Esophagus mucosa (tissue), 1 donor: ENCODE measurements at regions not wholly inside any gene's neighbourhood (a gene's known extent, or its start where the extent isn't known, plus 50 kb on each side); places are given as distances from the start of the nearest gene placed in this dataset.
"Not testable (repeated sequence)": the region's sequence is repeated elsewhere in the genome, so short reads cannot be mapped to it uniquely, and the experiment has no call there.

Experiments
- ATAC-seq: fragments of 200-7000 bp; cut with Tn5 transposase; one replicate; pipeline ENCODE4 v1.9.1; 2020
- donor health status: DM: yes; HTN: yes; CAD: no.

DNA sequence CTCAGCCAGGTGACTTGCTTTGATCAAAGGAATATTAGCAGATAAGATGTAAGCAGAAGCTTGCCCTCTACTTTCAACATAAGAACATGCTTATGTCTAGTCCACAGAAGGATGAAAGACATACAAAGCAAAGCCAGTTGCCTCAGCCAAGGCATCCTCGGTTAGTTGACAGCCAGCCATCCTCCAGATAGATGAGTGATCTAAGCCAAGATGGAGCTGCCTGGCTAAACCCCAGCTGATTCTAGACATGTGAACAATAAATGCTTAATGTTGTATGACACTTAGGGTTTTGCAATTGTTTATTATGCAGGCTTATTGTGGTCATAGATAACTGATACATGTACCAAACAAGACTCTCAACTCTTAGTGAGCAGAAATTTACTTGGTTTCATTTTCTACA is 157.6 kb upstream of the TMTC2 start:
- no peak for ATAC-seq

DNA sequence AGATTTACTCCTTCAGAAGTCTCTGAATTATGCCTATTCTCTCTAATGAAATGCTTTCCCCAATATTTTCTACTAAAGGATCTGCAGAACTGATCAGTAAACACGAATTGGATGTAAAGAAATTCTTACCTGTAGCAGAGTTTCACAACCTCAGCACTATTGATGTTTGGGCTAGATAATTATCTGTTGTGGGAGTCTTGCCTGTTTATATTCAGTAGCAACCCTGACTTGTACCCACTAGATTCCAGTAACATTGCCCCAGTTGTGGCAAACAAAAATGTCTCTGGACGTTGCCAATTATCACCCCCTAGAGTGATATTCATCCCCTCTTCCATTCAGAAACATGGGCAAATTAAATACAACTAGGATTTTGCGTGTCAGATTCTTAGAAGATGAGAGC is 156.8 kb upstream of the TMTC2 start:
- no peak for ATAC-seq

DNA sequence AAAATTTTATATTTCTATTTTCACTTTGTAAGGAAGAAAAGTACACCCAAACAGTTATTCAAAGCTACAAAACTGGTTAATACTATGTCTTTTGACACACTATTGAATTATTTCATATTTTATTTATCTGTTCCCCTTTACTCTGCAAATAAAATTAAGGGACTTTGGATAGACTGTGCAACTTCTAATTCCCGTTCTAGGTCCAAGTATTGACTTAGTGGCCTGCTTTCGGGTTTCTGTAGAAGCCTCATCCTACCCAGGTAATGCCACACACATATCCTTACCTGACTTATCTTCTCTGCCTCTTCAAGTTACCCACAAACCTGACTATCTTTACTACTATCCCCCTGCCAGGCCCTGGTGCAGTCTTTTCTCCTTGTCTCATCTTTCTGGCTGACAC is 156.3 kb upstream of the TMTC2 start:
- no peak for ATAC-seq

DNA sequence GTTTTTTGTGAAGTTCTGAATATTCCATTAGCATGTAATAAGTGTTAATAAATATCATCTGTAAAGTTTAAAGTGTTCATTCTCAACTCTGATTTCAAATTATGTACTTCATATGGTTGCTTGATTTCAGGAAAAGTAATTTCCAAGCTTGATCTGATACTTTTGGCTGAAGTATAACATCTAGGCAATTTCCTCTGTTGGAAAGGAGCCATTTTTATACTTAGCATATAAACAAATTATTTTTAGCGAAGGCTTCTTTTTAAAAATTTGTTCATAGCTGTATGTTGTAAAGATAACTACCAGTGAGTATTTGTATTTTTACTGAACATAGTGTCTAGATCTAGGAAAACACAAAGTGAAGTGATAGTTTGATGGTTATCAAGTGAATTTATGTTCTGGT is 153.4 kb upstream of the TMTC2 start:
- ATAC-seq: no peak

DNA sequence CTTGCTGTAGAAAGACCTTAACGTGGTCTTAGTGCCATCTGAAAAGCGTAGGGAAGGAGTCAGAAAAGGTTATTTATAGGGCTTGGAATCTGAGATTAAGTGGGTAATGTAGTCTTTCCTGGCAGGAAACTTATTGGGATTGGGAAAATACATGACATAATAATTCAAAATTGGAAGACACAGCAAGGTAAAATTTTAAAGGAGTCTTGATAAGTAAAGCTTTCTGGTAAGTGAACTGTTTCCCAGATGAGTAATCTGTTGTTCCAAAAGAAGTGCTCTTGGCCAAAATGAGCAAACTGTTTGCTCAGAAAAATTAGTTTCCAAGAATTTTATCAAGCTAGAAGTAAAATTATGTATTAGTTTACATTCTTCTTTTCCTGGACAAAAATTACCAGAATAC is 149.3 kb upstream of the TMTC2 start:
- no peak for ATAC-seq

DNA sequence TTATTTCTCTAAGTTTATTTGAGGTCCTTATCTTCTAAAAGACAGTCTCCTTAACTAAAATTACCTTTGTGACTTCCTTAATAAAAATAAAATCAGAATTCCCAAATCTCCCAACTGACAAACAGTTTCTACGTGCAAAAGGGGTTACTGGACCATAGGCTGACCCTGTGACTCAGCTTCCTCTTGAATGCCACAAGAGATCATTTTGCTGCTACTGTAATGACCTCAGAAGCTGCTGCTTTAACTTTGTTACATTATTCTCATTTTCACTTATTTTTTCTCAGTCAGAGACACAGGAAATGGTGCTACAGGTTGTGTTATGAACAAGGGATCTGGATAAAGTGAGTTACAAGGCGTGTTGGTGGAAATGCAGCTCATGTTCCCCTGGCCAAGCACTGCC is 132.2 kb upstream of the TMTC2 start:
- ATAC-seq: no peak

DNA sequence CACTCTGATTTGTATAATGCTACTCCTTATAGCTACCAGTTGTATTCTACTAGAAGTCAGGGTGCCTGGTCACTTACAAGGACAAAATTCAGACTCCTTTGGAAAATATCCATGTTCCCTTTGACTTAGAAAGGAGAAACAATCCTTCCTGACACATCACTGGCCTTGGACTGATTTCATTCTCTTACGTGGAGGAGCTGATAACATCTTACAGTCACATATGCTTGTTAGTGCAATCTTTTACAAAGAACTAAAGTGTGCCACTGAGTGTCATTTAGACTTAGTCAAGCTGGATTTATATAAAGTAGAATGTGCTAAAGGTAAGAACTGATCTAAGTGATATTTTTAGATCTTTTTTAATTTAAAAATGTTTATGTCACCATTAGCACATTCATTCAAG is 131.0 kb upstream of the TMTC2 start:
- no peak for ATAC-seq

DNA sequence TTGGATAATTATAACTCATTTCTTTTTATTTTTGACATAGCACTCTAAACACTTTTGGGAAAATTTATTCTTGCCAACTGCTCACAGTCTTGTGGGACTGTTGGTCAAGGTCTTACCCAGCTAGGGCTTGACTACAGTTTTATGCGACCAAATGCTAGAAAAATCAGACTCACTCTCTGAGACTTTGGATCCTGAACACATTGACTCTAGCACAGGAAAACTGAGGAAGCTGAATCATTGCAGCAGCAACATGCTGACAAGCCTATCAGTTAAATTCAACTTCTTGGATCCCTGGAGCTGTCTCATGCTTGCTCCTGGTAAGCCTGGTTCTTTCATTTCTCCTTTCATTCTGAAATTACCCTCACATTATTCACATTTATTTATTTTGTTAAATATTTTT is 120.7 kb upstream of the TMTC2 start:
- ATAC-seq: no peak

DNA sequence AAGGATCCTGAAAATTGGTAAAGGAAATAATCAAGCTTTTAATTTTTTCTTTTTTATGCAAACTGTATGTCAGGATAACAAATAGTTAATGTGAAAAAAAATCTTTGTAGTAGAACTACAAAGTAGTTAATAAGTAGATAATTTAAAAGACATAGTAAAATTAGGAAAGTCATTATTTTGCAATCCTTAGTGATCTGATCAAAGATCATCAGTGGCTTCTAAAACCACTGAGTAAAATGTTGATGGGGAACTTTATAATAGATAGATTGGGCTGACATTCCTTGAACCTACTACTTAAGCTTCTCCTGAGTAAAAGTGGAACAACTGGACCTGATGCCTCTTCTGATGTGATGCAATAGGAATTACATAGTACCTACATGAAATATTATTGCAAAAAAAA is 119.0 kb upstream of the TMTC2 start:
- no peak for ATAC-seq

DNA sequence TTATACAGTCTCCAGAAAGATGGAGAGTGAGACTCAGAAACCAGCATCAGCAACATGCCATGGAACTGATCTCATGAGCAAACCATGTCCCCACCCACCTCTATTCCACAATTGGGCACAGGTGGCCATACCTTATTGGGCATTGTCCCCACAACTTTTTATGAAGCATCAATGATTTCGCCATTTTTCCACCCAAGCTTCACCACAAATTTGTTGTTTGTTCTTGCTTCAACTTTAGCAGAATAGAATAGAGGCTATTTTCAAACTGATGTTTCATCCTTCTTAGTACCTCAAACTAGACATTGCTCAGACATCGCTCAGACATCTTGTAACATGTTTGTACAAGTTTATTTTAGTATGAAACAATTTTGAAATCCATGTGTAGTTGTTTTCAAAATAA is 112.5 kb upstream of the TMTC2 start:
- ATAC-seq: no peak

DNA sequence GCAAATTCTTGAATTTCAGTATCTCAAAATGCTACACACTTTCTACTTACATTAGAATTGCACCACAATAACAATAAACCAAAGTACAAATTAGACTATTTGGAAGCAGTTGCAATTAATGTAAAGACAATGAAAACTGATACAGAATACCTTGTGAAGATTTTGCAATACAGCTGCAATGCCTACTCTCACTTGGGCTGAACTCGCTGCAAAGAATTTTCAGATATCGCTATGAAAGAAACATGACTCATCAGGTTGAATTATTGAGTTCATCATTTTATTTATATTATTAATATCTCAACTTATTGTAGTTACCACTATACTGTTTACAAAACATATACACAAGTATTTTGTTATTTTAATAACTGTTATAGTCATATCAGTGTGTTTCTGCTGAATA is 108.0 kb upstream of the TMTC2 start:
- no peak for ATAC-seq

DNA sequence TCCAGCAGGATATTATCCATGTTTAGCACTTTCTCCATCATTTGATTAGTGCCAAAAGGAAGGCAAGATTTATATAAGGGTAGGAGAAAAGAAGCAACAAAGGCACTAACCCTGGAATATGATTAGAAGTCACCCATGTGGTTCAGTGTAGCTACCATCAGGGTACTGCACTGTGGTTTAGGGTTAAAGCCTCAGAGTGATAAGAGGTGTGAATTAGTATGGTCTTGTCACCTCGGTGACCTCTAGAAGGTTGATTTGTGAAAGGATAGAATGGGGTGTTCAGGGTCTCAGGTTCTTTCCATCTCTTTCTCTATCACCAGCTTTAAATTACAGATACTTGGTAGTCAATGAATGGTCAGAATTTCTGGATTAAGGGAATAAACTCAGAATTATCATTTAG is 103.0 kb upstream of the TMTC2 start:
- ATAC-seq: no peak

DNA sequence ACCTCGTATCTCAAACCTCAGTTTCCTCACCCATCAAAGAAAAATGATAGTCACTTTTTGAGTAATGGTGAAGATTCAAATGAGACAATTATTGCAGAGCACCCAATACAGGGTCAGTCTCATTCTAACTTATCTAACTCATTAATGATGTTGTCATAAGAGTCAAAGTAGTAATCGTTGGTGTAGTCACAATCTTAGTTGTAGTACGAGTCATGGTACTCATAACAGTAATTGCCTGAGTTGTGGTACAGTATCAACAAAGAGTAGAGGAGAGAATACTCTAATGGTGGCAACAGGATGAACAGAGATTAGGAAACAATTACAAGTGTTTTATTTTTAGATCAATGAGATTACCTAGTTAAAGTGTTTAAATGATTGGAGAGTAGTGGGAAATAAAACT is 93.6 kb upstream of the TMTC2 start:
- no peak for ATAC-seq

DNA sequence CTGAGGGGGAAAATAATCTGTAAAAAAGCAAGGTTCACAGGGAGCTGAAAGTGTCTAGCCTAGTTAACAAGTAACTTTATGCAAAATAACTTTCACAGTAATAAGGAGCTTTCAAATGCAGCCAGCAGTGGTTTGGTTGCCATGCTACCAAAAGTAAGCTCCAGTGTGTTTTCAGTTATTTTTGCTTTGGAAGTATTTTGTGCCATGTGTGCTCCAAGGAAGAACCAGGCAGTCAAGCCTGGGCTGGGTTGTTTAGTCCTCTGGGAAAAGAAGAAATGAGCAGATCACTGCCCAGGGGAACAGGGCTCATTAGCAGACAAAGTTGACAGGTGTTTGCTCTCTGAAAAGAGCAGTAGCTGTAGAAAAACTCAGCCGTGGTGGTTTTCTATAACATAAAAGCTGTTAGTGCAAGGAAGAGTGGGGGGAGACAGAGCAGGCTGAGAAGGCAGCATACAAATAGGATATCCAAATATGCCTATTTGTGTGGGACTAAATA is 92.8 kb upstream of the TMTC2 start:
- ATAC-seq: no peak

DNA sequence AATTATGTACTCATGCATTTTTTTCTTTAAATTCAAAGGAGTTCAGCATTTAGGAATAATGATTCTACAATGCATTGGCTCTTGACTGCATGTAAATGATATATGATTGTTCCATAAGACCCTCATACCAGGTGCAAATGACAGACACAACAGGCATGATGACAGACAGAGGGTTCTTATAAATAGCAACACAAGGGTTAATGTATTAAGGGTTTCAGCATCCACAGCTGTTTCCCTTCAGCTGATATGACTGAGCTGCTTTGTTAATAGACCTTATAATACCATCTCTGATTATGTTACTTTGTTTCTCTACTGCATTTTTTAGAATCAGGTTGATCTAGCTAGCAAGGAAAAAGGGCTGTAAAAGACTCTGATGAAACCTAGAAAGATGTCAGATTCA is 90.8 kb upstream of the TMTC2 start:
- no peak for ATAC-seq

DNA sequence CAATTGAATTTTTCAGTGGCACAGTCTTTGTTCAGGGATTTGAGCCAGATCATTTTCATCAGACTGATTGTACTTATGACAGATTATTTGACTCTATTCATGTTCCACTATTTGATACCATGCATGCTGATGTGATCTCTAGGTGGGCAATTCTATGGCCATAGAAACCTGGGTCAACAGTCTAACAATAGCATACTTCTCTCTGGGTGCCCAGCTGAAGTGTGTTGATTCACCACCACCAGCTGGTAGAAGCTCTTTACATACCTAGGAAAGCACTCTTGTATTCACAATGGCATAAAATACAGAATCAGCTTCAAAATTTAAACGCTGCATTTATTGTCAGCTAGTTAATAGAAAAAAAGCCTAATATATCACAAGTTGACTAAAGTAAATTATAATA is 90.2 kb upstream of the TMTC2 start:
- no peak for ATAC-seq

DNA sequence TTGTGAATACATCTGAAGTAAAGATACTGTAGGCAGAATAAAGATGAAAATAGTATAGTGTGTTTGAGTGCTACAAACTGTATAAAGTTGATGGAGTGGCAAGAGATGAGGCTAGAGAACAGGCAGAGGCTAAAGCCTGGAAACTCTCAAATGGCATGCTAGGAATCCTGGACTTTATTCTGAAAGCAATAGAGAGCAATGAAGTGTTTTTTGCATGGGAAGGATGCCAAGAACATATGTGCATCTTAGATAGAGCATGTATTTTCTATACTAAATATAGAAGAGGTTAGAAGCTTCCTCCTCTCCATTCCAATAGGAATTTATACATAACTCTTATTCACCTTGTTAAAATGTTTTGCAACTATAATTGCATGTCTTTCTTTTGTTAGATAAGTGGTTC is 86.3 kb upstream of the TMTC2 start:
- ATAC-seq: no peak

DNA sequence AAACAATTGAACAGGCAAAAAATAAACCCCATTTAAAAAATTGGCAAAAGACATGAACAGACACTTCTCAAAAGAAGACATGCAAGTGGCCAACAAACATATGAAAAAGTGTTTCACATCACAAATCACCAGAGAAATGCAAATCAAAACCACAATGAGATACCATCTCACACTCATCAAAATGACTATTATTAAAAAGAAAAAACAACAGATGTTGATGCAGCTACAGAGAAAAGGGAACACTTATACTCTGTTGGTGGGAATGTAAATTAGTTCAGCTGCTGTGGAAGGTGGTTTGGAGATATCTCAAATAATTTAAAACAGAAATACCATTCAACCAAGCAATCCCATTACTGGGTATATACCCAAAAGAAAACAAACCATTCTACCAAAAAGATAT is 83.1 kb upstream of the TMTC2 start:
- not testable (repeated sequence) for ATAC-seq

DNA sequence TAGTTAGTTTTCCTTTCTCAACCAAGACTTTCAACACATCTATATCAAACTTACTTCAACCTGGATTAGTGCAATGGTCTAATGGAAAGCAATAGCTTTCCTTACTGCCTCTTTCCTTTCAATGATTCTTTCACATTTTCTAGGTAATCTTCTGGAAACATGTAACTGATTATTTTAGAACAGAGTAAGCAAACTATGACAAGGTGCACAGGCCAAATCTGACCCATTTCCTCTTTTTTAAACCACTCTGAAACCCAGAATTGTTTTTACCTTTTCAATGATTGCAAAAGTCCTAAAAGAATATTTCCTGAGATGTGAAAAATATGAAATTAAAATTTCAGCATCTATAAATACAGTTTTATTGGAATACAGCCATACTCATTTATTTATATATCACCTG is 81.6 kb upstream of the TMTC2 start:
- no peak for ATAC-seq

DNA sequence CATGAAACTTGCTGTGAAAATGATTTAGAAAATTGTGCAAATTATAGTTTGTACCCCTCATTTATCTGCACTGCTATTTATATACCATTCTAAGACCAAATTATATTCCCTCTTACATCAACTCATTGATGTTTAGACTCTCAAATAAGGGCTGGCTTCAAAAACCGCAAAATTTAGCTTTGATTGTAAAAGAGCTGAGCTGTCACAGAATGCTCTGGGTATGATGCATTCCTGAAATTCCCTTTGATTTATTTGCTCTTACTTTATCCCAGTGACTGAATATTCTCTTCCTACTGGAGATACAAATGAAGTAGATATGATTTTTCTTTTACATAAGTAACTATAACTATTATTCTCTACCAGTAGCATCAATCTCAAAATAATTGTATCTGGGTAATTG is 78.0 kb upstream of the TMTC2 start:
- no peak for ATAC-seq

DNA sequence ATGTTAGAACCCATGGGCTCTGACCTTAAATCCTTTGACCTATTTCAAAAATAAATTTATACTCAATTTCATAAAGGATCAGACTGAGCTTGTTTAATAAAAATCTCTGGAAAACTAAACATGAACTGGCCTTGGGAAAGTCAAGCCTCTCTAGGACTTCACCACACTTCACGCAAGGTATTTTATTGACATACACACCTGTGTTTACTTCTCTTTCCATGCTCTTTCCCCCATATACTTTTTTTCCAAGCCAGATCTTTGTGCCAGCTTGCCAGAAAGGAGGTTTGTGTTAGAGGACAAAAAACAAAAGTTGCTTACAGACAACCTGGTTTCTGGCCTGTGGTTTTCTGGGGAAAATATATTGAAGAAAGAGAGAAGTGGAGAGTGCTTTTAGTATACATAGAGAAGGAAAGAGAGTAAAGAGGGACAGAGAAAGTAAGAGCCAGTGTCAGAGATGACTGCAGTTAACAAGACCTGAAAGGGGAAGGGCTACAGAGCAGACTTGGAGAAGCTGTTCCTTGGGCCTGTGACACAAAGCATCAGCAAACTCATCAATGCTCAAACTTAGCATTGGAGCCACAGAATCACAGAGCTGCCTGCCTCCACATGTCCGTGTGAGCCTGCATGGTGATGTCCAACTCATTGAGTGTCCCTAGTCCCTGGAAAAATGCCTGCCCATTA is 77.3 kb upstream of the TMTC2 start:
- ATAC-seq: no peak

DNA sequence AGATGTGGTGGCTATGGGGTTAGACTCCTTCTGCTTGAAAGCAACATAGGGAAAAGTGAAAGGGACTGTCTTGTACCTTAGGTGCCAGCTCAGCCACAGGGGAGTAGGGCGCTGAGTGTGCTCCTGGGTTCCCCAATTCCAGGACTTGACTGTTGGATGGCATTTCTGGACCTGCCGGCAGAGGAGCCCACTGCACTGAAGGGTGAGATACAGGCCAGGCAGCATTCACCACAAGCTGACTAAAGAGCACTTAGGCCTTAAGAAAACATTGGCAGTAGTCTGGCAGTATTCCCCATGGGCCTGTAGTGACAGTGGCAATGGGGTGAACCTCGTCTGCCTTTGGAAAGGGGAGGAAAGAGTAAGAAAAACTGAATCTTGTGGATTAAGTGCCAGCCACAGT is 67.1 kb upstream of the TMTC2 start:
- no peak for ATAC-seq

DNA sequence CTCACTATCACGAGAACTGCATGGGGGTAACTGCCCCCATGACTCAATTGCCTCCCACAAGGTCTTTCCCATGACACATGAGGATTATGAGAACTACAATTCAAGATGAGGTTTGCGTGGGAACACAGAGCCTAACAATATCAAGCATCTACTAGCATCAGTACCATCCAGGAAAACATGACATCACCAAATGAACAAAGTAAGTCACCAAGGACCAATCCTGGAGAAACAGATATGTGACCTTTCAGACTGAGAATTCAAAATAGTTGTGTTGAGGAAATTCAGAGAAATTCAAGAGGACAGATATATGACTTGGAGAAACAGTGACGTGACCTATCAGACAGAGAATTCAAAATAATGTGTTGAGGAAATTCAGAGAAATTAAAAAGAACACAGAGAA is 65.8 kb upstream of the TMTC2 start:
- no peak for ATAC-seq

DNA sequence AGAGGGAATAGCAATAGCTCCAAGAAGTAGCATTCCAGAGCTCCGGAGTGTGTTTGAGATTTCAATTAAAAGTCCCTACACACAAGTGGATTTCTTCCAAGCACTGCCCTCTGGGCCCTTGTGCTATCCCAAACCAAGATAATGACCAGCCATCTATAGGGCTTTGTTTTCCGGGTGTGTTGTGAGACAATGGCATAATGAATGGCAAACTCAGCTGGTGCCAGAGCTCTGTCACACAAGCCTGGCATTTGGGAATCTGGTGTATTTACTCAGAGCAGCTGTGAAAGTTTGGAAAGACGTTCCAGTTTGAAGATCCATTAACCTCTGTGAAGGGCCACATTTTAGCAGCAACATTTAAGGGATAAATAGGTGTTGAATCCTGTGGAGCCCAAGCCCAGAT is 61.2 kb upstream of the TMTC2 start:
- no peak for ATAC-seq

DNA sequence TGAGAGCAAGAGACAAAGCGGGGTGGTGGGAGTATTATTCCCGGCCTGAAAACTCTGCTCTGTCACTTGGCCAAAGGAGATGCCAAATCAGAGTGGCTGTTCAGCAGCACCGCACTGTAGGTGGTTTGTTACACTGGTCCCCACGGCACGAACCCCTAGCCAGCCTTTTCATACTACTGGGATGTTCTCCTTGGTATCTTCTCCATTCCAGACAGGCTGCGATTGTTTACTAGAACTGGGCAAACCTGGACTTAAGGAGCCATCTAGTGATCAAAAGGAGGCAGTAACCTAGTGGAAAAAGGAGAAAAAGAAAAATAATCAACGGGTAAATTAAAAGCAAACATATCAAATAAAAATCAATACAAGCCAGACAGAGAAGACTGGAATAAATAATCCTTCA is 58.9 kb upstream of the TMTC2 start:
- no peak for ATAC-seq
